MM.1S (cell line): ENCODE measurements at regions not wholly inside any gene's neighbourhood (a gene's known extent, or its start where the extent isn't known, plus 50 kb on each side); places are given as distances from the start of the nearest gene placed in this dataset.

Experiments used
- EZH2 ChIP-seq: fragments of 300-600 bp; sonication (generic); optimal IDR thresholded peaks from 2 replicates; pipeline ENCODE3; 2017; ENCODE audit warnings: low read depth, mild to moderate bottlenecking, antibody characterized with exemption, low read length, mixed read lengths
- TF ChIP-seq, protein P1 (sequence below): fragments of 300-600 bp; sonication (generic); IDR thresholded peaks from 2 replicates; pipeline ENCODE4 v1.5.1; 2016; ENCODE audit warnings: antibody characterized with exemption, low read length, mixed read lengths

DNA sequence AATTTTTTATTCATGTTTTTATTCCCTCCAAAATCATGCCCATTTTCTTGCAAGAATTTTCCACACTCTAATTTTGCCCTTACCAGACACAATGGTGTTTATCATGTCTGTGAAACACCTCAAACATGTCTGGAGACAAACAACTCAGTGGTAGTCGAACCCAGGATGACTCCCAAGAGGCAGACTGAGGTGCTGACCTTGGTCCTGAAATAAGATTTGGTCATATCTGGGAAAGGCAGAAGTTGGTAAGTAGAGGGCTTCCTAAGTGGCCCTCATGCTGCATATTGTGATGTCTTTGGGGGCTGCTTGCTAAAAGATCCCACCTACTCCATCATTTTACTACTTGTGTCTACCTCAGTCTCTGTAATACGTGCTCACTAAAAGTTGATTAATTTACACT lies 369.4 kb upstream of the ISX start:
- TF ChIP-seq, protein P1, sequence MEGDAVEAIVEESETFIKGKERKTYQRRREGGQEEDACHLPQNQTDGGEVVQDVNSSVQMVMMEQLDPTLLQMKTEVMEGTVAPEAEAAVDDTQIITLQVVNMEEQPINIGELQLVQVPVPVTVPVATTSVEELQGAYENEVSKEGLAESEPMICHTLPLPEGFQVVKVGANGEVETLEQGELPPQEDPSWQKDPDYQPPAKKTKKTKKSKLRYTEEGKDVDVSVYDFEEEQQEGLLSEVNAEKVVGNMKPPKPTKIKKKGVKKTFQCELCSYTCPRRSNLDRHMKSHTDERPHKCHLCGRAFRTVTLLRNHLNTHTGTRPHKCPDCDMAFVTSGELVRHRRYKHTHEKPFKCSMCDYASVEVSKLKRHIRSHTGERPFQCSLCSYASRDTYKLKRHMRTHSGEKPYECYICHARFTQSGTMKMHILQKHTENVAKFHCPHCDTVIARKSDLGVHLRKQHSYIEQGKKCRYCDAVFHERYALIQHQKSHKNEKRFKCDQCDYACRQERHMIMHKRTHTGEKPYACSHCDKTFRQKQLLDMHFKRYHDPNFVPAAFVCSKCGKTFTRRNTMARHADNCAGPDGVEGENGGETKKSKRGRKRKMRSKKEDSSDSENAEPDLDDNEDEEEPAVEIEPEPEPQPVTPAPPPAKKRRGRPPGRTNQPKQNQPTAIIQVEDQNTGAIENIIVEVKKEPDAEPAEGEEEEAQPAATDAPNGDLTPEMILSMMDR, result no peak
- TF ChIP-seq EZH2, result no peak
